AG09319 (cell line): ENCODE measurements at regions not wholly inside any gene's neighbourhood (a gene's known extent, or its start where the extent isn't known, plus 50 kb on each side); places are given as distances from the start of the nearest gene placed in this dataset.

Experiments used
- DNase-seq: peaks from one replicate; pipeline ENCODE4 v3.0.0-alpha.2; 2010; ENCODE audit warnings: low read depth; ENCODE audit errors: extremely low read depth
- CTCF ChIP-seq: IDR thresholded peaks from 2 replicates; pipeline ENCODE4 v1.5.1; 2011; ENCODE audit warnings: low read depth, mild to moderate bottlenecking, inconsistent platforms, low read length, moderate library complexity

GRCh38 chr2:74036010-74036409 lies 51.3 kb downstream of the TET3 start:
- DNase-seq, result no peak
- TF ChIP-seq CTCF, result no peak

- TF ChIP-seq CTCF, result no peak
- no peak for DNase-seq
These were observed 51.9 kb downstream of the TET3 start for GRCh38 chr2:74036450-74037195.

GRCh38 chr2:74037379-74037860 lies 52.7 kb downstream of the TET3 start:
- no peak for TF ChIP-seq CTCF
- DNase-seq, result peak; percentile 15

- TF ChIP-seq CTCF, result no peak
- no peak for DNase-seq
These were observed 54.9 kb downstream of the TET3 start for GRCh38 chr2:74039611-74040010.

GRCh38 chr2:74041182-74041581 lies 56.5 kb downstream of the TET3 start:
- no peak for DNase-seq
- no peak for TF ChIP-seq CTCF

GRCh38 chr2:74041726-74042125 lies 57.0 kb downstream of the TET3 start:
- no peak for DNase-seq
- no peak for TF ChIP-seq CTCF

- TF ChIP-seq CTCF, result no peak
- DNase-seq, result no peak
These were observed 57.9 kb downstream of the TET3 start for GRCh38 chr2:74042606-74043005.
